Activated gamma-delta T cell (primary cell): ENCODE measurements at regions not wholly inside any gene's neighbourhood (a gene's known extent, or its start where the extent isn't known, plus 50 kb on each side); places are given as distances from the start of the nearest gene placed in this dataset.

Source experiments
- DNase-seq: peaks from one replicate; lab custom pipeline; 2025; lab: John Stamatoyannopoulos, UW

DNA sequence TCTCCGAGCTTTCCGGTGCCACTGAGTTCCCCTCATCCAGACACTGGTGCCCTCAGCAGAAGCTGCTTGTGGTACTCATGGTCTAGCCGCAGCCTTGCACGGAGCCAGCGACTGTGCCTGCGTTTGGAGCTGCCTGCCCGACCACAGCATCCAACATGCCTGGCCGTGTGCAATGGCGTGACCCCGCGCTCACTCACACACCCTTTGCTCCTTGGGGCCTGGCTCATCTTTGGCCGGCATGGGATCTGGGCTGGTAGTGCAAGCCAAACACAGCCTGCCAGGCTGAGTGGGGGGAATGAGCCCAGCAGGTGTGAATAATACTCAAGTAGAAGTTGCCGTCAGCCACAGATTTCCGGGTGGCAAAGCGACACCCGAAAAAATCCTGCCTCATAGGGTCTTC is 1178.7 kb upstream of the GBE1 start:
- no peak for DNase-seq

DNA sequence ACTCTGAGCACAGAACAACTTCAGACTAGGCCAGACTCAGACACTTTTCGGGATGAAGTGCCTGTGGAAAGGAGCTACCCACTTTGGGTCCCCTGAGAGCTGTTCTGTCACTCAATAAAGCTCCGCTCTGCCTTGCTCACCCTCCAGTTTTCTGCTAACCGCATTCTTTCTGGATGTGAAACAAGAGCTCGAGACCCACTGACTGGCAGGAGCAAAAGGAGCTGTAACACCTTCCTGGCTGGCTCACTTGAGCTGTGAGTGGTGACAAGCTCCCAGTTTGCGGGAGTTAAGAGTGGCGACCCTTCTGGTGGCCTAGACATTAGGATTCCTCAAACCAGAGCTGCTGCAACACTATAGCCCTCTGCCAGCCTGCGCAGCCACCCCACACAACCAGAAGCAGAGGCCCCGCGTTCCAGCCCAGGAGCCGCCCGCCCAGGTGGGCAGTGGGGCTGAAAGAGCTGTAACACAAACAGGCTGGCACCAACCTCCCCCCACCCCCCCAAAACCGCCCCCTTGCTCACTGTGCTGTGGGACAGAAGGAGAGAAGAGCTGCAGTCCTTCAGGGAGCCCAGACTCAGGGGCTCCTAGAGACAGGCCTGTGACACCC is 1178.1 kb upstream of the GBE1 start:
- no peak for DNase-seq

DNA sequence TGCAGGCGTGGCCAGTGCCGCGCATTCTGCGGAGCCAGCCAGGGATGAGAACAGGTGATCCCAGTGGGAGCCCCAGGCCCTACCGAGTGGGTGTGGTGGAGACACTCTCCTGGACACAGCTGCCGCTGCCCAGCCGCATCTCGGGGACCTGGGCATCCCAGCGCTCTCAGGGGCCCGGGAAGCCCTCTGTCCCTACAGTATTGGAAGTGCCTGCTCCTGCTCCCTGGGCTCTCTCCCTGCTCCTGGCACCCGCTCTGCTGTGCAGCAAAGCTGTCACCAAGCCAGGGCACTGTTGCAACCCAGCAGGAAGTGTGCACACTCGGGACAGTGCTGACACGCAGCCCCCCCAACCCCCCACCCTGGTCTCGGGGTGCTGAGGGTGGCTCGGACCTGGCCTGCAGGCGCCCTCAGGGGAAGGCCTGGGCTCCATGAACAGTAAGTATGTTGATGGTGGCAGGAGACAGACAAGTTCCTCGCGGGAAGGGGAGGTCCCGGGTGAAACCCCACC is 1177.4 kb upstream of the GBE1 start:
- no peak for DNase-seq

- no peak for DNase-seq
These were observed 1166.1 kb upstream of the GBE1 start for GRCh38 chr3:82927309-82928253.

GRCh38 chr3:82891028-82891427 is 1129.6 kb upstream of the GBE1 start:
- no peak for DNase-seq

DNA sequence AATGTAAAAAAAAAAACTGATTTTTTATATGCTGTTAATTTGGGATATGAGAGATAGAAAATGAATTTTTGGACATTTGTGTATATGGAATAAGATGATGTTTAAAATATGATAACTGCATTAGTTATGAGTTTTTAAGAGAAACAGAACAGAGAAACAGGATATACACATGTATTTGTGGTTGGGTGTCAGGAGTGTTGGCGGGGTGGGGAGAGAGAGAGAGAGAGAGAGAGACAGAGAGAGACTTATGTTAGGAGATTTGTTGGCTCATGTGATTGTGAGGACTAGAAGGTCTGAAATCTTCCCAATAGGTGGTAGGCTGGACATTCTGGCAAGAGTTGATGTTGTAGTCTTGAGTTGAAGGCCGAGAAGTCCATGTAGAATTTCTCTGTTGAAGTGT is 1121.6 kb upstream of the GBE1 start:
- no peak for DNase-seq

- no peak for DNase-seq
These were observed 1114.0 kb upstream of the GBE1 start for GRCh38 chr3:82875401-82875800.

DNA sequence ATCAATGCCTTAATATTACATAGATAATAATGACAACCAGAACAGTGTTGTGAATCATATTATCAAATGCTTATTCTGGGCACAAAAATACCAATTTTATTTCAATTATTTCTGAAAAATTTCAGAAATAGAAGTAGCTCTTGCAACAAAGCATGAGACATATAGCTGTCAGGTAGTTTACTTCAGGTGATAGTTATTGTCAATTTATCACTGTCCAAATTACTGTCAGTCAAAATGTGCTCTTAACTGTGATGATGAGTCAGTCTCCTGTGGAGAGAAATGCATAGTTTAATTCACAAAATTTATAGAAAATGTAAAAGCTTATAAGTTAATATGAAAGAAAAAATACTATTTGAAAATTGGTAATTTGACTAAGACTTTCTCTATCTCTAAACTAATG is 1078.4 kb upstream of the GBE1 start:
- no peak for DNase-seq

DNA sequence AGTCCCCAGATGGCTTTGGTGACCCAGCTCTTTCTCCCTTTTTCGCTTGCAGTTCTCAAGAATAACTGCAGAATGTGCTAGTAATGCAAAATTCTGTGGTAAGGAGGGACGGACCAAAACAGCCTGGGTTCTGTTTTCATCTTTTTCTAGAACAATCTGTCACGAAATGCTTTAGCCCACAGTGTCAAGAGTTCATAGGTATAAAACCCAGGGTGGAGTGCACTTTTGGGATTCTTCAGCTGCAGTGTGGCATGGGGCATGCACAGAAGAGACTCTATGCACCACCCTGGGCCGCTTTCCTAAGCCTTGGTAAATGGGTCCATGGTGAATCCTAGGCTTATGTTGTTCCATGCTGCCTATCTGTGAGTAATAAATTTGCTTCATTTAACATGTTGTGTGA is 1072.7 kb upstream of the GBE1 start:
- no peak for DNase-seq

- no peak for DNase-seq
These were observed 1063.0 kb upstream of the GBE1 start for GRCh38 chr3:82824491-82824890.

DNA sequence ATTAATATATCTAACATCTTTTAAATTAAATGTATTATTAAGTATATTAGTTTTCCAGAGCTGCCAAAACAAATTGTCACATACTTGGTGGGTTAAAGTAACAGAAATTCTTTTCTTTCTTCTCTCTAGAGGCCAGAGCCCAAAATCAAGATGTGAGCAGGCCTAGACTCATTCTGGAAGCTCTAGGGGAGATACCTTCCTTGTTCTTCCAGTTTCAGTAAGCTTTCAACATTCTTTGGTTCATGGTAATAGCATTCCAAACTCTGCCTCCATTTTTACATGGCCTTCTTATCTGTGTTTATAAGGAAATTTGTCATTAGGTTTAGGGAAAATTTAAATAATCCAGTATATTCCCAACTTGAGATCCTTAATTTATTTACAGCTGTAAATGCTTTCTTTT is 1054.6 kb upstream of the GBE1 start:
- no peak for DNase-seq

DNA sequence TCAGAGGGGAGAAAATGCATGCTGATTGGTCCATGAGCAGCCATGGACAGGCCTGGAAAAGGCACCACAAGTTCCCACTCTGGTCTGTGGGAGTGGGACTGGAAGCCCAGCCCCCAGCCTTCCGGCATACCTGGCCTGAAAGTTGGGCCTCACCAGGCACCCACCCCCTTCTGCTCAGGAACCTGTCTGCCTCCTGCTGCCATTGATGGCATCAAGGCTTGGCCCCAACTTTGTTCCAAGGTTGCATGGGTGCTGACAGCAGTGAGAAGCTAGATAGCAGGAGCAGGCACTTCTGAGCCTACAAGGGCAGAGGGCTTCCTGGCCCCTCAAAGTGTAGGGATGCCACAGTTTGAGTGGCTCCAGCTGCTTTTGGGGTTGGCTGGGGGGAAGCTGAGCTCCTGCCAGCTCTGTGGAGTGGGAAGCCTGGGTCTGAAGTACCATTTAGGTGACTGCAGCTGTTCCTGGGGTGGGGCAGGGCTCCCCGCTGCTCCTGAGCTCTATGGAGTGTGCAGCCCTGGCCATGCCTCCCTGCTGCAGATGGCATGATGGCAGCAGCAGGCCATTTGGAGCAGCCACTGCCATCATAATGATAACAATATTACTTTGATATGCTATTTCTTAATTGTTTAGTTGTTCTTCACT is 1054.1 kb upstream of the GBE1 start:
- no peak for DNase-seq

GRCh38 chr3:82814660-82815059 is 1053.2 kb upstream of the GBE1 start:
- no peak for DNase-seq

- DNase-seq: no peak
These were observed 1046.3 kb upstream of the GBE1 start for GRCh38 chr3:82807781-82808180.

- DNase-seq: no peak
These were observed 1041.1 kb upstream of the GBE1 start for GRCh38 chr3:82802501-82802900.

- no peak for DNase-seq
These were observed 1038.8 kb upstream of the GBE1 start for GRCh38 chr3:82800248-82800647.

GRCh38 chr3:82796765-82797164 is 1035.3 kb upstream of the GBE1 start:
- DNase-seq: no peak

- DNase-seq: no peak
These were observed 1029.8 kb upstream of the GBE1 start for GRCh38 chr3:82791241-82791640.

DNA sequence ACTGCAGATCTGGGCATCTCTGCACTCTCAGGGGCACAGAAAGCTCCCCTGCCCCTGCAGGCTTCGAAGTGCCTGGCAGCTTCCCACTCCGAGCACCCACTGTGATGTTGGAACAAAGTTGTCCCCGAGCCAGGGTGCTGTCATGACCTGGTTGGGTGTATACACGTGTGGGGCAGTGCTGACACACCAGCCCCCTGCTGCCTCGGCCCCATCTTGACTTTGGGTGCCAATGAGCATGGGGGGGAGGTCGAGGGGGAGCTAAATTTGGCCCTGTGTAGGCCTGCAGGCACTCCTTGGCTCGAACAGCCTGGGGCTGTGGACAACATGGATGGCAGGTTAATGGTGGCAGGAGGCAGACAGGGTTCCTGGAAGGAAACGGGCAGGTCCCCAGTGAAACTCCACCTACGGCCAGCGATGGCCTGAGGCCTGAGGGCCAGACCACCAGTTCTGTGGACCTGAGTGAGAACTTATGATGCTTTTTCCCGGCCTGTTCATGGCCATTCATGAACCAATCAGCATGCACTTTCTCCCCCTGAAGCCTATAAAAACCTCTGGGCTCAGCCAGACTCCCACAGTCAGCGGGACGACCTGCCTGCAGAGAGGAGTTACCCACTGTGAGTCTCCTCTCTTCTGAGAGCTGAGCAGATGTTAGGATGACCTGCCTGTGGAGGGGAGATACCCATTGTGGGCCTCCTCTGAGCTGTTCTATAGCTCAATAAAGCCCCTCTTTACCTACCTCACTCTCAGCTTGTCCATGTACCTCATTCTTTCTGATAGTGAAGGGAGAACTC is 1029.1 kb upstream of the GBE1 start:
- DNase-seq: no peak

DNA sequence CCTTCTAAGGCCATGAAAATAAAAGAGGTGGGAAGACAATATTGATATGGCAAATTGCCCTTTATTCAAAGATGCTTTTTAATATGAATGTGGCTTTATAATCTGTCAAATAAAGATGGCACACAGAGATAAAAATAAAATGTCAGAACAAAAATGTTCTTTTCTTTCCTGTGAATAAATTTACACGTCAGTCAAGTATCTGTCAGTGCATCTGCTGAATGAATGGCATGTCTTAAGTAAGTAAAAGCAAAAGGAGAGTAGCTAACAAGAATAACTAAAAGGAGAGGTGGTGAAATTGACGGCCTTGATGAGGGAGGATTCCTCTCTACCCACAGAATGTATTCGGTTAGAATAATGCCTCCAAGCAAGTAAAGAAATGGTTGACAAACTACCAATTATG is 1021.7 kb upstream of the GBE1 start:
- no peak for DNase-seq

DNA sequence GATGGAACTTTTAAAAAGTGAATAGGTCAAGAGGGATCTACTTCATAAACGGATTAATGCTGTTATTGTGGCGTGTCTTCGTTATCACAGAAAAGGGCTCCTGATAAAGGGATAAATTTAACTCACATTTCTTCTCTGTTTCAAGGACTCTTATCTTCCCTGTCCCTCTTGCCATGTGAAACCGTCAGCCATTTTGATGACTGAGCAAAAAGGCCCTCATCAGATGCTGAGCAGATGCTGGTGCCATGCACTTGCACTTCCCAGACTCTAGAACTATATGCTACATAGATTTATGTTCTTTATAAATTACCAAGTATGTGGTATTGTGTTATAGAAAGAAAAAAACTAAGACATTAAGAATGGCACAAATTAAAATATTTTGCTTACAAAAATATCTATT is 1011.8 kb upstream of the GBE1 start:
- DNase-seq: no peak

DNA sequence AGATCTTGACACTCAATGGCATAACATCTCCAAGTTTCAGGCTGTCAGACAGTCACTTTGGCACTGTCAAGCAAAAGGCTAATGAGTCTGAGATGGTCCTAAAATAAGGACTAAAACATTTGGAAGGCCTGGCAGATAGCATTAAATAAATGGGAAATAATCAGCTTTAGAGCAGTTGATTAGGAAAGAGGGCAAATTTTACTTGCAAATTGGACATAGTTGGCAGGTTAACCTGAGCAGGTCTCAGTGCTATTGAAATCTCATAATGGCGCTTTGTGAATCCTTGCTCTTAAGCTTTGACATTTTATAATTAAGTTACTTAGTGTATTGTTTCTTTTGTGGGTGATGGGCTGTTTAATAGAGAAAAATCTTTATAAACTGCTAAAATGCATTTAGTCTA is 1003.1 kb upstream of the GBE1 start:
- DNase-seq: no peak
